IPS-18c (cell line): ENCODE measurements at regions not wholly inside any gene's neighbourhood (a gene's known extent, or its start where the extent isn't known, plus 50 kb on each side); places are given as distances from the start of the nearest gene placed in this dataset.

ENCODE experiments used
- H3K4me3 ChIP-seq: 2 replicates; pipeline ENCODE4 v1.7.0; 2013; ENCODE audit warnings: low read depth, mild to moderate bottlenecking, low read length, moderate library complexity; ENCODE audit not compliant: insufficient read depth
- H3K9me3 ChIP-seq: one replicate; pipeline ENCODE4 v1.6.1; 2013; ENCODE audit warnings: mild to moderate bottlenecking, low read length, moderate library complexity; ENCODE audit not compliant: control insufficient read depth, insufficient read depth

GRCh38 chr10:57716884-57717283, 550.8 kb downstream of the IPMK start:
- Histone ChIP-seq H3K9me3 (no peaks in the 10 kb centered on the region), H3K4me3 (no peak overlapping the region)

DNA sequence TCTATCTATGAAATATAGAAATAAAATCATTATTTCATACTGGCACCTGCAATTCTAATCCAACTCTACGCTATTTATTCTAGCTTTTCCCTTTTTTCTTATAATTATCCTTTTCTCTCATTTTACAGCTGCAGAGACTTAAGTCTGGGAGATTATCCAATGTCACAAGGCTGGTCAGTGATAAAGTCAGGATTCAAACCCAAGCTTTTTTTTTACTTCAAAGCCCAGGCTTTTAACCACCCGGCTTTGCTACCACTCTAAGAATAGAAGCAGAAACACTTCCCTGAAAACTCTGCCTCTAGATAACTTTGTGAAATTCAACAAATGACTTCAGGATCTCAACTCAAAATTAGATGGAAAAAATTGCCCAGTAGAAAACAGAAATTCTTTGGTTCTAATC, 552.5 kb downstream of the IPMK start:
- Histone ChIP-seq H3K4me3 (no peak overlapping the region), H3K9me3 (no peaks in the 10 kb centered on the region)

DNA sequence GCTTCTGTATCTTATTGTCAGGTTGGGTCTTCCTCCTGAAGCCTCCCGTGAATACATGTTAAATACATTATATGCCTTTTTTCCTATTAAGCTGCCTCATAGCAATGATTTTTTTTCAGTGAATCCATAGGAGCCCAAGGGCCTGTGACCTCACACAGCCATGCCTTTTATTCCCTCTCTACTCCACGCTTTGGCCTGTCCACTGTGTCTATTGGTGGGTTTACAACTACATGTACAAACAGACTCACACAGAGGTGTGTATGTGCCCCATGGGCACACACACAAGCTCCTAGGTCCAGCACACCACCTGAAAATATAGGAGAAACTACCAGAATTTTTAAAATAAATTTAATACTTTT, 560.4 kb downstream of the IPMK start:
- Histone ChIP-seq H3K4me3 (no peak overlapping the region), H3K9me3 (no peaks in the 10 kb centered on the region)

- no peak overlapping the region for H3K4me3 ChIP-seq
These were observed 561.0 kb downstream of the IPMK start for GRCh38 chr10:57706576-57707299.

GRCh38 chr10:57706016-57706415, 561.7 kb downstream of the IPMK start:
- no peak overlapping the region for H3K4me3 ChIP-seq
- H3K9me3 ChIP-seq: no peaks in the 10 kb centered on the region

More at GRCh38 chr10:57706576-57707299, 561.0 kb downstream of the IPMK start:
- H3K9me3 ChIP-seq: no peaks in the 10 kb centered on the region

- H3K9me3 ChIP-seq: no peaks in the 10 kb centered on the region
- no peak overlapping the region for H3K4me3 ChIP-seq
These were observed 567.8 kb downstream of the IPMK start for GRCh38 chr10:57699944-57700343.

DNA sequence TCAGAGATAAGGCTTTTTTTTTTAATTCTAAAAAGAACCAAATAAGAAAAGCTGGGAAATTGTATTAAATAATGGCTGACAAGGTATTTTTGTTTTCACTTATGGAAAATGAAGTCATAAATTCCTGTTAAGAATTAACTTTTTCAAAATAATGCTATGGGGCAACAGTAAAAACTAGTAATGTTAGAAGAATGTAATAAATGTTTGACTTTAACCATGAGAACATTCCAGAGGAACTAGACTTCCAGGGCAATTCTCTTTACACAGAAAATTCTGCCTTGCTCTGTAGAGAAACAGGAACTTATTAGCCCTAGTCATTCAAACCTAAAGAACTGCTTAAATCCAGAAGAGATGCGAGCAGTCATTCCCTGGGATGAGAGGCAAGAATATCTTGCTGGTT, 571.1 kb downstream of the IPMK start:
- Histone ChIP-seq H3K9me3 (no peaks in the 10 kb centered on the region), H3K4me3 (no peak overlapping the region)

DNA sequence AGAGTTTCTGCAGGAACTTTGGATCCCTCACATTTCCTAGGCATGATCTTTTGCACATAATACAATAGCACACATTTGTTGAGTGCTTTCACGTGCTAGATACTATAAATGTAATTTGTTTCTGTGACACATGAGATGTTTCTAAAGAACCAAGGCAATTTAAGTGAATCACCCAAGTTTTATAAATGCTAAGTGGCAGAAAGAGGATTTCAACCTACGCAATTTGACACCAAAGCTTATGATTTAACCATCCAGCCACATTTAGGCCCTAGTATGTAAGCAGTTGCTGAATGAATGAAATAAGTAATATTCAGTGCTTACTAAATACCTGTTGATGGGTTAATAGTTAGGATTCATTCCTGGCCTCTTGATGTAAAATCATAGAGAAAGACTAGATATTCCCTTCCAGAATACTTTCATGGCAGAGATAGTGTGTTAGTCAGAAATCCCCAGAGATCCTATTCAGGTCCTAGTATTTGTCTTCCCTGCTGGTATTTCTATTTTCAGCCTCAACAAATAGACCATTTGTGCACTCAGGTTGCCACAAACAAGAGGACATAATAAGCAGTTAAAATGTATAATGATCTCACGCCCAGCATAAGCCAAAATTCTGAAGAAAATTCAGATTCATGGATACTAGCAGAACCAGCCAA, 572.6 kb downstream of the IPMK start:
- Histone ChIP-seq H3K9me3 (no peaks in the 10 kb centered on the region), H3K4me3 (no peak overlapping the region)

DNA sequence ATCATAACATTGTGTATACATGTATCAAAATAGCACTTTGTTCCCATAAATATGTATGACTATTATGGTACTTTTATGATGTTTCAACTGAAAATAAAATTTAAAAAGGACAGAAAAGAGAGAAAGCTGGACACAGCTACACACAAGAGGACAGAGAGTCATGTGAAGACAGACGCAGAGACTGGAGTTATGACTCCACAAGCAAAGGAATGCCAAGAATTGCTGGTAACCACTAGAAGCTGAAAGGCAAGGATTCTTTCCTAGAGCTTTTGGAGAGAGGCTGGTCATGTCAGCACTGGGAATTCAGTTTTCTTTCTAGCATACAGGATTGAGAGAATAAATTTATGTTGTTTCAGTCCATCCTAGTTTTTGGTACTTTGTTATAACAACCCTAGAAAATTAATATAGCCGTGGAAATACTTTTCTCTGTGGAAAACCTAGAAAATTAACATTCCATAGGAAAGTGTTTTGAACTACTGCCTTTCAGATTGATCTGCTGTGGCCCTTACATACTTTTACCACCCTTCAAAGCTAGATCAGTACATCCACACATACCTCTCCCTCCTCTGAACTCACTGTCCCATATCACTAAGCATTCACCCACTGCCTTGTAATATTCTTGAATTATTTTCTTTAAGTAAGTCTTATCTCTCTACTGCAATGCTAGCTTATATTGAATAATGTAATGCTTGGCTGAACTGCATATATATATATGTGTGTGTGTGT, 575.3 kb downstream of the IPMK start:
- Histone ChIP-seq H3K9me3 (no peaks in the 10 kb centered on the region), H3K4me3 (no peak overlapping the region)

GRCh38 chr10:57689596-57690297, 577.9 kb downstream of the IPMK start:
- Histone ChIP-seq H3K4me3 (no peak overlapping the region), H3K9me3 (no peaks in the 10 kb centered on the region)

DNA sequence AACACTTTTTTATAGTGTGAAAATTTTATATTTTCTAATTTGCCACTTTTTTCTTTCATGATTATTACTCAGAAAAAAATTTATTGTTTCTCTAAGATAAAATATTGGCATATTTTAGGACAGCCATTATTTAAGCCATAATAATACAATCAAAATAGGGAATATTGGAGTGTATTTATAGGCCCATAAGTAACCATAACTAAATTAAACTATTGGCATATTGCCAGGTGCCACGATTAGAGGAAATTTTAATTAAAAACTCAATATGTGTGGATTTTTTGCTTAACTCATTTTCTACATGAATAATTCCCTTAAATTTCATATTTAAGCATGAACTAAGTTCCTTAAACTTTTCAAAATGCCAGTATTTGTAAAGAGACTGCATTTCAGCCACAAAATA, 587.8 kb downstream of the IPMK start:
- Histone ChIP-seq H3K4me3 (no peak overlapping the region), H3K9me3 (peaks cover 2% of the 10 kb centered on the region)

DNA sequence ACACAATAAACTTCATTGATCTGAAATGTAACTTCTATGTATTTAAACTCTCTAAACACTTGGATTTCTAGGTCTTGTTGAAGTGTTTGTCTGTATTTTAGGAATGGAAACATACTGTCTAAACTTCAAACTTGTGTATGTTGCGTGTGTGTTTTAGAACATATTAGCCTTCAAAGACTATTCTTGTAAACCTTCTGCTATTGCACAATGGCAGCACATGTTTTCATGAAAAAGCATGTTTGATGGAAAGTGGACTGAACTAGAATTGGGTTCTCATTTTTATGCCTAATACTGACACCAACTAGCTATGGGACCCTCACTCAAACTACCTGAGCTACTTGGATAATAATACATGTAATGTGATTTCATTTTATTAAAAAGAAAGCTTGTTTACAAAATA, 592.6 kb downstream of the IPMK start:
- no peak overlapping the region for H3K4me3 ChIP-seq
- peaks cover 2% of the 10 kb centered on the region for H3K9me3 ChIP-seq

DNA sequence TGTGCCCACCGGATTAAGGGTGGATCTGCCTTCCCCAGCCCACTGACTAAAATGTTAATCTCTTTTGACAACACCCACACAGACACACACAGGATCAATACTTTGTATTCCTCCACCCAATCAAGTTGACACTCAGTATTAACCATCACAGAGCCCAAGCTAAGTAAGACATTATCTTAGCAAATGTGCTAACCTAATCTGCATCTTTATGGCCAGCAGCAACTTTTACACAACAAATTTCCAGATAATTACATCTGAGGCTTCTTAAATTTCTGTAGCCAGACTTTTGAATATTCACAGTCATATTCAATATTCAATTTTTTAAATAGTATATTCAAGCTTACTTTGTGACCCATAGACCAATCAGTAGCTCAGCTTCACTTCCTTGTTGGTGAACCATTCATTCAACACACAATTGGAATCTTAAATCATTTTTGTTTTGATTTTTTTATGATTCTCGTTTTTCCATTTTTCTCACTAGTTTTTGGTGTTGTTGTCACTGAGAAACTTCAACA, 594.2 kb downstream of the IPMK start:
- Histone ChIP-seq H3K9me3 (peaks cover 2% of the 10 kb centered on the region), H3K4me3 (no peak overlapping the region)

DNA sequence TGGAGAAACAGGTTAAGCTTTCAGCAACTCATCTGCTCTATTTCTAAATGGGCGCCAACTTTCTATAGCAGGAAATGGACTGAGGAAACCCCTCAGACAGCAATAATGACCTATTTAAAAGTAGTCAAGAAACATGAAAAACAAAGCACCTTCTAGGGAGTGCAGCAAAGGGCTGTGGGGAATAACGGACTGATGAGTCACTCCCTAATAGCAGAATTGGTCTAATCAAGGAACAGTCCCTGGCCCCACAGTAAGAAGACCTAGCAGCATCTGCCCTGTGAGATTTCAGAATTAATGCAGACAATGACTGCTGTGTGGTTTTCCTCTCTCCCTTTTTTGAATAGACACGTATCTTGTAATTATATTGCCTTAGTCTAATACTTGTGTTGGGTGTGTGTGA, 602.9 kb downstream of the IPMK start:
- H3K9me3 ChIP-seq: peaks cover 2% of the 10 kb centered on the region

GRCh38 chr10:57663401-57663800, 604.3 kb downstream of the IPMK start:
- H3K9me3 ChIP-seq: peaks cover 2% of the 10 kb centered on the region
- H3K4me3 ChIP-seq: no peak overlapping the region

More for the DNA sequence above, 602.9 kb downstream of the IPMK start:
- H3K4me3 ChIP-seq: no peak overlapping the region

GRCh38 chr10:57661206-57661605, 606.5 kb downstream of the IPMK start:
- Histone ChIP-seq H3K4me3 (no peak overlapping the region), H3K9me3 (no peaks in the 10 kb centered on the region)

- Histone ChIP-seq H3K4me3 (no peak overlapping the region), H3K9me3 (no peaks in the 10 kb centered on the region)
These were observed 610.4 kb downstream of the IPMK start for GRCh38 chr10:57657164-57657765.
